Thoracic aorta (tissue), 2 donors: ENCODE measurements at regions not wholly inside any gene's neighbourhood (a gene's known extent, or its start where the extent isn't known, plus 50 kb on each side); places are given as distances from the start of the nearest gene placed in this dataset.

Experiments
- ATAC-seq: fragments of 150-250 bp; one replicate; pipeline ENCODE4 v1.8.0; 2017; ENCODE audit warnings: low read depth; ENCODE audit not compliant: insufficient number of reproducible peaks, low FRiP score
- DNase-seq: peaks from one replicate; pipeline ENCODE4 v3.0.0-alpha.2; 2020; ENCODE audit warnings: low spot score
- H3K27ac ChIP-seq, 2 donors: fragments of 200-600 bp; sonication (generic); 1 replicate in 1 of 2; 2 replicates in 1 of 2; pipeline ENCODE4 v1.5.1; 2016; ENCODE audit warnings: mild to moderate bottlenecking in 2 of 2, moderate library complexity in 2 of 2
- H3K27me3 ChIP-seq: fragments of 200-600 bp; sonication (generic); replicated peaks from 2 replicates; pipeline ENCODE4 v1.6.0; 2016; ENCODE audit warnings: mild to moderate bottlenecking; ENCODE audit not compliant: insufficient read depth
- H3K36me3 ChIP-seq: fragments of 200-600 bp; sonication (generic); one replicate; pipeline ENCODE4 v1.5.1; 2016
- H3K4me1 ChIP-seq, 2 donors: fragments of 200-600 bp; sonication (generic); 1 replicate in 1 of 2; 2 replicates in 1 of 2; pipeline versions ENCODE4 v1.5.1 to v1.6.0; 2016; ENCODE audit warnings: low read depth in 2 of 2, mild to moderate bottlenecking in 1 of 2; ENCODE audit not compliant: control insufficient read depth in 1 of 2
- H3K4me3 ChIP-seq: fragments of 200-600 bp; sonication (generic); 2 replicates; pipeline ENCODE4 v1.5.1; 2016; ENCODE audit warnings: mild to moderate bottlenecking
- H3K9me3 ChIP-seq: fragments of 200-600 bp; sonication (generic); 2 replicates; pipeline ENCODE4 v1.5.1; 2016
- TF ChIP-seq, protein P1 (sequence below): fragments of 200-600 bp; sonication (generic); IDR thresholded peaks from one replicate; pipeline ENCODE4 v1.5.1; 2019; ENCODE audit warnings: antibody characterized with exemption

DNA sequence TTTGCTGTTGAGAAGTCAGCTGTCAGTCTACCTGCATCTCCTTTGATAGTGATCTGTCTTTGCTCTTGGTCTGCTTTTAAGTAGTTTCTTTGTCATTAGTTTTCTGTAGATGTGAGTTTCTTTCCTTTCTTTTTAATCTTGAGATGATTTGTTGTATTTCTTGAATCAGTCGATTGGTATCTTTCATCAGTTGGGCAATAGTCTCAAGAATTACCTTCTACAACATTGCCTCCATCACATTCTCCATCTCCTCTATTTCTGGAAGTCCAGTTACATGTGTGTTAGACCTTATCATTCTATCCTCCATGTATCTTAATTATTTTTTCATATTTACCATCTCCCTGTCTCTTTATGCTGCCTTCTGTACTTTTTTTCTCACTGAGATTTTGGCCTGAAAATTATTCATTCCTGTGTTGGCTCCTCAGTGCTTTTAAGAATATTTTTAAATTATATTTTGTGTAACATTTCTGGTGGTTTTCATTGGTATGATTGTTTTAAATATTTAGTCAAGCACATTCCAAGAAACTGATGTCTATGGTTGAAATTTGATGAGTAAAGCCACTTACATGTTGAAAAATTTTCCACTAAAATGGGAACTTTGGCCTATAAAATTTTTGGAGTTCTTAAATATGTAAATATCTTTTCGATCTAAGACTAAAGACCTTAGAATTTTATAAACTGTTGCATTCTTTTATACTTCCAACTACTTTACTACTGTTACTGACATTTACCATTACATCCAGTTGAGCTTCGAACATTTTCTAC, 239.5 kb upstream of the MGAT5 start:
- H3K27me3 ChIP-seq: no peaks in the 10 kb centered on the region
- H3K9me3 ChIP-seq: no peaks in the 10 kb centered on the region
- no peaks in the 10 kb centered on the region for H3K36me3 ChIP-seq
- no peak for DNase-seq
- no peaks in the 10 kb centered on the region for H3K4me1 ChIP-seq
- TF ChIP-seq, protein P1, sequence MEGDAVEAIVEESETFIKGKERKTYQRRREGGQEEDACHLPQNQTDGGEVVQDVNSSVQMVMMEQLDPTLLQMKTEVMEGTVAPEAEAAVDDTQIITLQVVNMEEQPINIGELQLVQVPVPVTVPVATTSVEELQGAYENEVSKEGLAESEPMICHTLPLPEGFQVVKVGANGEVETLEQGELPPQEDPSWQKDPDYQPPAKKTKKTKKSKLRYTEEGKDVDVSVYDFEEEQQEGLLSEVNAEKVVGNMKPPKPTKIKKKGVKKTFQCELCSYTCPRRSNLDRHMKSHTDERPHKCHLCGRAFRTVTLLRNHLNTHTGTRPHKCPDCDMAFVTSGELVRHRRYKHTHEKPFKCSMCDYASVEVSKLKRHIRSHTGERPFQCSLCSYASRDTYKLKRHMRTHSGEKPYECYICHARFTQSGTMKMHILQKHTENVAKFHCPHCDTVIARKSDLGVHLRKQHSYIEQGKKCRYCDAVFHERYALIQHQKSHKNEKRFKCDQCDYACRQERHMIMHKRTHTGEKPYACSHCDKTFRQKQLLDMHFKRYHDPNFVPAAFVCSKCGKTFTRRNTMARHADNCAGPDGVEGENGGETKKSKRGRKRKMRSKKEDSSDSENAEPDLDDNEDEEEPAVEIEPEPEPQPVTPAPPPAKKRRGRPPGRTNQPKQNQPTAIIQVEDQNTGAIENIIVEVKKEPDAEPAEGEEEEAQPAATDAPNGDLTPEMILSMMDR: no peak
- no peak overlapping the region for H3K27ac ChIP-seq
- no peak overlapping the region for H3K4me3 ChIP-seq
- no peak for ATAC-seq

- DNase-seq: no peak
- Histone ChIP-seq H3K4me1 (no peaks in the 10 kb centered on the region), H3K9me3 (no peaks in the 10 kb centered on the region), H3K4me3 (no peak overlapping the region), H3K36me3 (no peaks in the 10 kb centered on the region), H3K27ac (no peak overlapping the region), H3K27me3 (no peaks in the 10 kb centered on the region)
- ATAC-seq: no peak
- TF ChIP-seq, protein P1: no peak
Measured at GRCh38 chr2:134019871-134020270, 234.0 kb upstream of the MGAT5 start.

DNA sequence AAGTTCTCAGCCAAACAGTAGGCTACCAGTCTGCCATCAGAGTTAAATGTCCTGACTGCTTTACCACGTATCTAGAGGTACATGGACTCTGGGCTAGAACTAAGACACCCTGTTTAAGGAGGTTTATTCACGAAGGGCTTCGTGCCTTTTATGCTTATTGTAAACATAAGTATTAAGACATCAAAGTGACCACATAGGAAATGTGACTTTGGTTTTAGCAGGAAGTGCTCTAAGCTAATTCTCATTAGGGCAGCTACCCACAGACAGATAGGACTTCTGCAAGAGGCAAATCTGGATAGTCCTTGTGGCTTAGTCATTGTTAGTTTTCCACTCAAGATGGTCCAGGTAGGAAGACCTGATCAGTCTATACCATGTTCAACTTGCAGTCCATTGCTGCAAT, 233.3 kb upstream of the MGAT5 start:
- no peaks in the 10 kb centered on the region for H3K36me3 ChIP-seq
- no peak overlapping the region for H3K27ac ChIP-seq
- DNase-seq (no peak), ATAC-seq (no peak)
- H3K27me3 ChIP-seq: no peaks in the 10 kb centered on the region
- no peaks in the 10 kb centered on the region for H3K9me3 ChIP-seq
- no peak overlapping the region for H3K4me3 ChIP-seq
- no peaks in the 10 kb centered on the region for H3K4me1 ChIP-seq
- TF ChIP-seq, protein P1: no peak

DNA sequence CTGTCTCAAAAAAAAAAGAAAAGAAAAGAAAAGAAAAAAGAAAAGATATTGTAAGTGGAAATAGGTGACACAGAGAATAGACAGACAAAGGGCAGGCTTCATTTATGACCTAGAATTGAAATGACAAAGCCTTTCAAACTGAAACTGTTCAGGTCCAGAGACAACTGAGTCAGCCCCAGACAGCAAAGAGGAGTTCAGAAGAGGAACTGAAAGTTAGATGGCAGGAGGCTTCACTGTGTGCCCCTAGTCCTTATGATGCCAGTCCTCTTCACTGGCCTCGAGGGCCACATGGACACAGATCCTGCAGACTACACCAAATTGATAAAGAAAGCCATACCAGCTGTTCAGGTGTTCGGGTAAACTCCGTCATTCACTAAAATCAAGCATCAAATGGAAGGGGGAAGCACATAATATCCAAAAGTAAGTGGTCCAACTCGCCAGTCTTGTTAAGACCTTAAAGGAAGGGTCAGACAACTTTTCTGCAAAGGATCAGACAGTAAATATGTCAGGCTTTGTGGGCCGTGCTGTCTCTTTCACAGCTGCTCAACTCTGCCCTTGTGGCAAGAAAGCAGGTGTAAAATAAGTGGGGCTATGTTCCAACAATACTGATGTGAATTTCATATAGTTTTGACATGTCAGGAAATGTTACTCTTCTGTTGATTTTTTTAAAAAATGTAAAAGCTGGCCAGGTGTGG, 231.9 kb upstream of the MGAT5 start:
- H3K4me3 ChIP-seq: no peak overlapping the region
- ATAC-seq (no peak), DNase-seq (no peak)
- H3K4me1 ChIP-seq: no peaks in the 10 kb centered on the region
- no peaks in the 10 kb centered on the region for H3K27me3 ChIP-seq
- no peak overlapping the region for H3K27ac ChIP-seq
- H3K9me3 ChIP-seq: no peaks in the 10 kb centered on the region
- H3K36me3 ChIP-seq: no peaks in the 10 kb centered on the region
- TF ChIP-seq, protein P1: no peak

- no peak overlapping the region for H3K4me3 ChIP-seq
- H3K27me3 ChIP-seq: no peaks in the 10 kb centered on the region
- DNase-seq: no peak
- H3K4me1 ChIP-seq: peaks cover 5 to 12% of the 10 kb centered on the region in 2 donors
- H3K27ac ChIP-seq: no peak overlapping the region
- TF ChIP-seq, protein P1: no peak
- H3K36me3 ChIP-seq: no peaks in the 10 kb centered on the region
- no peaks in the 10 kb centered on the region for H3K9me3 ChIP-seq
- ATAC-seq: no peak
Measured at GRCh38 chr2:134023854-134024253, 230.0 kb upstream of the MGAT5 start.
